ENCODE measurements at regions not wholly inside any gene's neighbourhood (a gene's known extent, or its start where the extent isn't known, plus 50 kb on each side); places are given as distances from the start of the nearest gene placed in this dataset.
"Not testable (repeated sequence)": the region's sequence is repeated elsewhere in the genome, so short reads cannot be mapped to it uniquely, and the experiment has no call there.

- H3K79me2 ChIP-seq (ENCODE audit: insufficient read depth, low read depth, low read length); H3K4me1 ChIP-seq (ENCODE audit: insufficient read depth, low read length, poor library complexity, severe bottlenecking); DNase-seq (ENCODE audit: low spot score); H3K4me3 ChIP-seq (ENCODE audit: low read depth, low read length, poor library complexity, severe bottlenecking); H3K4me2 ChIP-seq (ENCODE audit: low read length); BruUV-seq (replicated peaks); H2AFZ ChIP-seq (ENCODE audit: low read length); H3K36me3 ChIP-seq (ENCODE audit: insufficient read depth, low read length); H3K9me2 ChIP-seq (ENCODE audit: insufficient read depth, low read length); H3K9me3 ChIP-seq (ENCODE audit: low read length); CTCF ChIA-PET (ENCODE audit: unreplicated experiment); H4K20me1 ChIP-seq (ENCODE audit: insufficient read depth, low read length); POLR2A ChIA-PET; intact Hi-C loops (cut with micrococcal nuclease; ENCODE audit: unreplicated experiment); H3K27ac ChIP-seq (ENCODE audit: low read depth, low read length, poor library complexity, severe bottlenecking): not testable (repeated sequence)
These were observed 103.4 kb downstream of the KBTBD2 start for GRCh38 chr7:32788174-32788573.

- DNase-seq (ENCODE audit: low spot score); H3K4me1 ChIP-seq (ENCODE audit: insufficient read depth, low read length, poor library complexity, severe bottlenecking); H3K4me2 ChIP-seq (ENCODE audit: low read length); H3K4me3 ChIP-seq (ENCODE audit: low read depth, low read length, poor library complexity, severe bottlenecking); H3K36me3 ChIP-seq (ENCODE audit: insufficient read depth, low read length); POLR2A ChIA-PET; H3K27ac ChIP-seq (ENCODE audit: low read depth, low read length, poor library complexity, severe bottlenecking); H3K9me3 ChIP-seq (ENCODE audit: low read length); BruUV-seq (replicated peaks); H3K79me2 ChIP-seq (ENCODE audit: insufficient read depth, low read depth, low read length); H3K9me2 ChIP-seq (ENCODE audit: insufficient read depth, low read length); intact Hi-C loops (cut with micrococcal nuclease; ENCODE audit: unreplicated experiment); H4K20me1 ChIP-seq (ENCODE audit: insufficient read depth, low read length); H2AFZ ChIP-seq (ENCODE audit: low read length): not testable (repeated sequence)
- CTCF ChIA-PET (ENCODE audit: unreplicated experiment) = interaction anchor here (0.6 kb wide), 1 partner anchor 747 kb away, joined by 3 read pairs; no protein-coding TSS in a partner anchor
These were observed 106.1 kb downstream of the KBTBD2 start for GRCh38 chr7:32785365-32785944.

GRCh38 chr7:32779895-32780294 lies 111.7 kb downstream of the KBTBD2 start:
- H3K9me3 ChIP-seq (ENCODE audit: low read length); H4K20me1 ChIP-seq (ENCODE audit: insufficient read depth, low read length); H3K4me3 ChIP-seq (ENCODE audit: low read depth, low read length, poor library complexity, severe bottlenecking); H3K27ac ChIP-seq (ENCODE audit: low read depth, low read length, poor library complexity, severe bottlenecking); intact Hi-C loops (cut with micrococcal nuclease; ENCODE audit: unreplicated experiment); H3K9me2 ChIP-seq (ENCODE audit: insufficient read depth, low read length); H3K36me3 ChIP-seq (ENCODE audit: insufficient read depth, low read length); H3K4me1 ChIP-seq (ENCODE audit: insufficient read depth, low read length, poor library complexity, severe bottlenecking); H3K79me2 ChIP-seq (ENCODE audit: insufficient read depth, low read depth, low read length); CTCF ChIA-PET (ENCODE audit: unreplicated experiment); POLR2A ChIA-PET; H2AFZ ChIP-seq (ENCODE audit: low read length); DNase-seq (ENCODE audit: low spot score); BruUV-seq (replicated peaks); H3K4me2 ChIP-seq (ENCODE audit: low read length): not testable (repeated sequence)

- TF ChIP-seq EZH2phosphoT487 (IDR thresholded peaks at IDR 0.05; ENCODE audit: borderline replicate concordance, low read depth, low read length) (no peak), CTCF (conservative IDR thresholded peaks at IDR 0.05; ENCODE audit: low read length) (no peak)
- Histone ChIP-seq H4K20me1 (ENCODE audit: insufficient read depth, low read length) (no peaks in the 10 kb centered on the region), H3K4me3 (ENCODE audit: low read depth, low read length, poor library complexity, severe bottlenecking) (no peak overlapping the region), H3K9me3 (ENCODE audit: low read length) (no peaks in the 10 kb centered on the region), H3K27ac (ENCODE audit: low read depth, low read length, poor library complexity, severe bottlenecking) (no peak overlapping the region), H3K4me1 (ENCODE audit: insufficient read depth, low read length, poor library complexity, severe bottlenecking) (no peaks in the 10 kb centered on the region), H3K4me2 (ENCODE audit: low read length) (no peak overlapping the region), H3K9me2 (ENCODE audit: insufficient read depth, low read length) (no peaks in the 10 kb centered on the region), H2AFZ (ENCODE audit: low read length) (no peak overlapping the region), H3K36me3 (ENCODE audit: insufficient read depth, low read length) (no peaks in the 10 kb centered on the region), H3K79me2 (ENCODE audit: insufficient read depth, low read depth, low read length) (no peaks in the 10 kb centered on the region)
- intact Hi-C loops (cut with micrococcal nuclease; ENCODE audit: unreplicated experiment) = no loop called here
- ChIA-PET CTCF (ENCODE audit: unreplicated experiment) (no interaction called here), POLR2A (no interaction called here)
- no peak for DNase-seq (ENCODE audit: low spot score)
- BruUV-seq (replicated peaks) = no TSS peak
These were observed 112.4 kb downstream of the KBTBD2 start for GRCh38 chr7:32779167-32779566.

GRCh38 chr7:32777041-32777666 lies 114.4 kb downstream of the KBTBD2 start:
- POLR2A ChIA-PET = not testable (repeated sequence)

GRCh38 chr7:32776318-32776717 lies 115.2 kb downstream of the KBTBD2 start:
- H3K27ac ChIP-seq (ENCODE audit: low read depth, low read length, poor library complexity, severe bottlenecking); H3K79me2 ChIP-seq (ENCODE audit: insufficient read depth, low read depth, low read length); H3K9me3 ChIP-seq (ENCODE audit: low read length); H3K4me1 ChIP-seq (ENCODE audit: insufficient read depth, low read length, poor library complexity, severe bottlenecking); H3K4me3 ChIP-seq (ENCODE audit: low read depth, low read length, poor library complexity, severe bottlenecking); H3K36me3 ChIP-seq (ENCODE audit: insufficient read depth, low read length); BruUV-seq (replicated peaks); H2AFZ ChIP-seq (ENCODE audit: low read length); H4K20me1 ChIP-seq (ENCODE audit: insufficient read depth, low read length); CTCF ChIA-PET (ENCODE audit: unreplicated experiment); intact Hi-C loops (cut with micrococcal nuclease; ENCODE audit: unreplicated experiment); H3K4me2 ChIP-seq (ENCODE audit: low read length); H3K9me2 ChIP-seq (ENCODE audit: insufficient read depth, low read length); POLR2A ChIA-PET; DNase-seq (ENCODE audit: low spot score): not testable (repeated sequence)

More at GRCh38 chr7:32777041-32777666, 114.4 kb downstream of the KBTBD2 start:
- H3K4me3 ChIP-seq (ENCODE audit: low read depth, low read length, poor library complexity, severe bottlenecking); CTCF ChIA-PET (ENCODE audit: unreplicated experiment); H3K9me3 ChIP-seq (ENCODE audit: low read length); H3K4me1 ChIP-seq (ENCODE audit: insufficient read depth, low read length, poor library complexity, severe bottlenecking); H3K79me2 ChIP-seq (ENCODE audit: insufficient read depth, low read depth, low read length); H3K4me2 ChIP-seq (ENCODE audit: low read length); H2AFZ ChIP-seq (ENCODE audit: low read length); intact Hi-C loops (cut with micrococcal nuclease; ENCODE audit: unreplicated experiment); BruUV-seq (replicated peaks); DNase-seq (ENCODE audit: low spot score); H3K9me2 ChIP-seq (ENCODE audit: insufficient read depth, low read length); H4K20me1 ChIP-seq (ENCODE audit: insufficient read depth, low read length); H3K27ac ChIP-seq (ENCODE audit: low read depth, low read length, poor library complexity, severe bottlenecking); H3K36me3 ChIP-seq (ENCODE audit: insufficient read depth, low read length): not testable (repeated sequence)
